ENCODE measurements at regions not wholly inside any gene's neighbourhood (a gene's known extent, or its start where the extent isn't known, plus 50 kb on each side); places are given as distances from the start of the nearest gene placed in this dataset.
"Not testable (repeated sequence)": the region's sequence is repeated elsewhere in the genome, so short reads cannot be mapped to it uniquely, and the experiment has no call there.

DNA sequence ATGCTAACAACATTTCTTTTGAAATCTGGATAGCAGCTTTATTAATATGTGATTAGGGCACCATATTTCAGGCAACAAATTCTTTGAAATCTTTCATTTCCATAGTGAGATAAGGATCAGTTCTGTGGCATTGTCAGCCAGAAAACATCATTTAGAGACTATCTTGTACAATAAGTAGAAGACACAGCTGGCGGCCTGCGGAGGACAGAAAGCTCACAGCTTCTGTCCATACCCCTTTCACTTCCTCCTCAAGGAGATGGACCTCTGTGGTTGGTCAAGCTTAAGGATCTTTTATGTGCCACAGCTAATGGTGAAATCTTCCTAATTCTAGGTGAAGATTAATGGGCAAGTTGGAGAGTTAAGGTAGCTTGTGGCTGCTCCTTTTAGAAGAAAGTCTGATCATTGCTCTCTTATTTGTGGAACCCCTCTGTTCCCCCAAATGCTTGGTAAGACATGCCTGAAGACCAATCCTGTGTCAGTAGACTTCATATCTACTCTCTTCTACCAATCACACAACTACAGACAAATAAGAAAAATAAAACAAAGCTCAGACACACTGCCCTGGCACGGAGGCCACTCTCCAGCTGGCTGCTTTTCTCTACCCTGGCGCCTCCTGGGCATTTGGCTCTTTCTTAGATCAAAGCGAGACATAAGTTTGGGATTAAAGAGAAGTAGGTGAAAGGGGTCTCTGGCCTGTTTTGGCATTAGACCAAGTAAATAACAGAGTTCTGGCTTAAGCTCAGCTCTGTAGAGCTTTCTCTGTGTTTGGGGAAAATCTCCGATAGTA lies 5298.2 kb upstream of the TPTE start:
- not testable (repeated sequence) for TF ChIP-seq POLR2A, CTCF (IDR thresholded peaks at IDR 0.05)

All from testis (tissue), 2 donors.